Upper lobe of left lung (tissue), 4 donors: ENCODE measurements at regions not wholly inside any gene's neighbourhood (a gene's known extent, or its start where the extent isn't known, plus 50 kb on each side); places are given as distances from the start of the nearest gene placed in this dataset.

Experiments used
- CTCF ChIP-seq, 6 experiments: fragments of 450-650 bp in 4 of 6; fragments of 200-600 bp in 2 of 6; sonication (generic) in 2 of 6; IDR thresholded peaks; one replicate each; pipeline ENCODE4 v1.5.1; 2016 to 2019; ENCODE audit warnings: antibody characterized with exemption in 6 of 6
- POLR2AphosphoS5 ChIP-seq, 2 donors: sonication (generic); formaldehyde crosslinking; IDR thresholded peaks; one replicate each; pipeline ENCODE4 v1.5.1; 2017; ENCODE audit warnings: antibody characterized with exemption in 2 of 2

GRCh38 chr10:1850971-1851527, 113.7 kb upstream of the ADARB2 start:
- no peak for TF ChIP-seq CTCF (IDR thresholded peaks at IDR 0.05)
- no peak for TF ChIP-seq POLR2AphosphoS5 (IDR thresholded peaks at IDR 0.05)
